Pancreas (tissue), 10 donors: ENCODE measurements at regions not wholly inside any gene's neighbourhood (a gene's known extent, or its start where the extent isn't known, plus 50 kb on each side); places are given as distances from the start of the nearest gene placed in this dataset.

ENCODE experiments used
- ATAC-seq, 4 donors: fragments of 200-7000 bp; cut with Tn5 transposase; one replicate each; pipeline versions ENCODE4 v1.8.0 to v1.9.1; 2020; ENCODE audit warnings: mild to moderate bottlenecking in 4 of 4, moderate library complexity in 4 of 4
- DNase-seq, 6 donors: peaks; one replicate each; pipeline ENCODE4 v3.0.0-alpha.2; 2020
- FAIRE-seq: peaks from 2 replicates; lab custom pipeline; 2012; peaks lifted over from hg19 to GRCh38; lab: Jason Lieb, UNC
- H3K27ac ChIP-seq, 4 donors: fragments of 200-600 bp; sonication (generic); 1 replicate in 3 of 4; 2 replicates in 1 of 4; pipeline versions ENCODE4 v1.5.0 to v1.8.0; 2020
- H3K27me3 ChIP-seq, 4 donors: fragments of 200-600 bp; one replicate each; pipeline ENCODE4 v1.8.0; 2021
- H3K36me3 ChIP-seq, 3 donors: fragments of 200-600 bp; sonication (generic) in 1 of 3; one replicate each; pipeline versions ENCODE4 v1.5.0 to v1.8.0; 2020 to 2021
- H3K4me1 ChIP-seq, 3 donors: fragments of 200-600 bp; one replicate each; pipeline ENCODE4 v1.8.0; 2021
- H3K4me3 ChIP-seq, 4 donors: fragments of 200-600 bp; sonication (generic) in 2 of 4; one replicate each; pipeline versions ENCODE4 v1.5.0 to v1.8.0; 2020 to 2021
- H3K9me3 ChIP-seq, 4 donors: fragments of 200-600 bp; one replicate each; pipeline ENCODE4 v1.8.0; 2021
- WGBS, 2 donors: extraction: QIAGEN DNeasy Blood & Tissue Kit; methylation state at CpG; one replicate each; pipeline ENCODE4 v1.1.7; 2013; 5-methylcytosine and 5-hydroxymethylcytosine counted together
- intact Hi-C, 3 donors: fragments of 100-400 bp; cut with DNase I; formaldehyde crosslinking; loops; one replicate each; pipeline versions ENCODE4 v1.11.1 to v1.14.2; 2022
- TF ChIP-seq, protein P1 (sequence below), 4 donors: fragments of 200-600 bp; sonication (generic) in 3 of 4; IDR thresholded peaks; one replicate each; pipeline versions ENCODE4 v1.5.0 to v1.8.0; 2021; ENCODE audit warnings: antibody characterized with exemption in 4 of 4
- donor health status: healthy with polysubstance abuse.
- donor health status: DM: no; HTN: no; CAD: no; lungs with moderate emphysema.
- donor health status: DM: no; HTN: no; CAD: no.
- donor health status: control.
- donor health status: control.
- donor health status: Bipolar disorder and iron deficiency.
- donor health status: DM: yes; HTN: yes; CAD: no.
- donor health status: DM: no; HTN: no; CAD: no.
- donor health status: DM: no; HTN: no; CAD: no.
- donor health status: DM: yes; HTN: yes; CAD: no.

DNA sequence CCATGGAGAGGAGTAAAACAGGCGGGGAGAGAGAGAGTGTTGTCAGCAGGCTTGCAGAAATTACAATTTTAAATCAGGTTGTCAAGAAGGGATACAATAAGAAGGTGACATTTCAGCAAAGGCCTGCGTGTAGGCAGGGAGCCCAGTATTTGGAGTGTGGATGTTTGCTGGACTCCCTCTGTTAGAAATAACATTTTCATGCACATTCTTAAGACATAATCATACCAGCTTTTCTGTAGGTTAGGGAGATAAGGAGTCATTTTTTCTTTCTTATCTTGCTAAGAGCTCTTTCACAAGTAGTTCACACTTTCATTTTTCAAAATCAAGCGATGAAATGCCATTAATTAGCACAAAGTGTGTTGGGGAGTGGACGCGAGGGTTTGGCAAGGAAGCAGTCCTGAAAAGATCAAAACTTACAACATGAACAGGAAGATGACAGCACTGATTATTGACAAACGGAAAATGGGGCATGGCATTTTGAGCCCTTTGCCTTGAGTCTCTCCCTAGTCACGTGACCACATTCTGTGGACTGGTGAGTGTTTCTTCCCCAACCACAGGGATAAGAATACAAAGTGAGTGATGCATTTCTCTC, 160.2 kb downstream of the DAD1 start:
- no peak overlapping the region for H3K27ac ChIP-seq
- H3K27me3 ChIP-seq: no peaks in the 10 kb centered on the region
- TF ChIP-seq, protein P1, sequence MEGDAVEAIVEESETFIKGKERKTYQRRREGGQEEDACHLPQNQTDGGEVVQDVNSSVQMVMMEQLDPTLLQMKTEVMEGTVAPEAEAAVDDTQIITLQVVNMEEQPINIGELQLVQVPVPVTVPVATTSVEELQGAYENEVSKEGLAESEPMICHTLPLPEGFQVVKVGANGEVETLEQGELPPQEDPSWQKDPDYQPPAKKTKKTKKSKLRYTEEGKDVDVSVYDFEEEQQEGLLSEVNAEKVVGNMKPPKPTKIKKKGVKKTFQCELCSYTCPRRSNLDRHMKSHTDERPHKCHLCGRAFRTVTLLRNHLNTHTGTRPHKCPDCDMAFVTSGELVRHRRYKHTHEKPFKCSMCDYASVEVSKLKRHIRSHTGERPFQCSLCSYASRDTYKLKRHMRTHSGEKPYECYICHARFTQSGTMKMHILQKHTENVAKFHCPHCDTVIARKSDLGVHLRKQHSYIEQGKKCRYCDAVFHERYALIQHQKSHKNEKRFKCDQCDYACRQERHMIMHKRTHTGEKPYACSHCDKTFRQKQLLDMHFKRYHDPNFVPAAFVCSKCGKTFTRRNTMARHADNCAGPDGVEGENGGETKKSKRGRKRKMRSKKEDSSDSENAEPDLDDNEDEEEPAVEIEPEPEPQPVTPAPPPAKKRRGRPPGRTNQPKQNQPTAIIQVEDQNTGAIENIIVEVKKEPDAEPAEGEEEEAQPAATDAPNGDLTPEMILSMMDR (IDR thresholded peaks at IDR 0.05): no peak
- DNase-seq: no peak
- no peaks in the 10 kb centered on the region for H3K9me3 ChIP-seq
- no peak overlapping the region for H3K4me3 ChIP-seq
- H3K4me1 ChIP-seq: peaks cover 30 to 44% (median 43%) of the 10 kb centered on the region in 3 donors
- 63 to 69% methylated on average over 7 of the region's 7 CpGs for WGBS, 2 donors
- intact Hi-C loops: no loop called here
- ATAC-seq: peak in 1 of 4 donors; percentile 9
- FAIRE-seq: no peak
- H3K36me3 ChIP-seq: no peaks in the 10 kb centered on the region

GRCh38 chr14:22427771-22428231, 161.2 kb downstream of the DAD1 start:
- H3K4me1 ChIP-seq: peaks cover 22 to 36% (median 35%) of the 10 kb centered on the region in 3 donors
- WGBS, 2 donors: 25 to 32% methylated on average over 9 of the region's 9 CpGs
- no peaks in the 10 kb centered on the region for H3K9me3 ChIP-seq
- ATAC-seq (peak; percentile 53 to 73 (median 66)), FAIRE-seq (no peak), DNase-seq (peak in 1 of 6 donors; percentile 25)
- TF ChIP-seq, protein P1 (IDR thresholded peaks at IDR 0.05): no peak
- H3K4me3 ChIP-seq: no peak overlapping the region
- intact Hi-C loops: no loop called here
- H3K36me3 ChIP-seq: no peaks in the 10 kb centered on the region
- no peaks in the 10 kb centered on the region for H3K27me3 ChIP-seq
- peak overlapping the region in 2 of 4 donors; percentile 6 to 9 for H3K27ac ChIP-seq

DNA sequence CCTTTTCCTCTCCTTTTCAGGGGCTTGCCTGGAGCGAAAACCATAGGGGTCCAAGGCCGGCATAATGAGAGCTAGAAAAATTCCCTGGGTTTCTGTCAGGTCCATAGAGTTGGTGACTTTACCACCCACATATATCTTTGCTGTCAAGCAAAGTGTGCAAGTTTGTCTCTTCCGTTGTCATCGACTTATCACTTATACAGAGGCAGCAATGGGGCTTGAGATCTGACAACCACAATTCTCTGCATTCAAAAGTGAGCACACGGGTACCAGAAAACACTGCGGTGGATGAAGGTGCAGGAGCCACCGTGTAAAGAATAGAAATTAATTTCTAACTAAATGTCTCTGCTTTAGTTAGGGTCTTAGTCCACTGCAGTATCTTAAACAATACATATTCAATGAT, 162.3 kb downstream of the DAD1 start:
- Histone ChIP-seq H3K4me1 (peaks cover 13 to 30% (median 25%) of the 10 kb centered on the region in 3 donors), H3K27me3 (no peaks in the 10 kb centered on the region), H3K36me3 (no peaks in the 10 kb centered on the region), H3K9me3 (no peaks in the 10 kb centered on the region), H3K4me3 (no peak overlapping the region), H3K27ac (no peak overlapping the region)
- ATAC-seq (no peak), DNase-seq (no peak), FAIRE-seq (no peak)
- 82 to 84% methylated on average over 7 of the region's 7 CpGs for WGBS, 2 donors
- intact Hi-C loops: no loop called here
- TF ChIP-seq, protein P1 (IDR thresholded peaks at IDR 0.05): no peak

DNA sequence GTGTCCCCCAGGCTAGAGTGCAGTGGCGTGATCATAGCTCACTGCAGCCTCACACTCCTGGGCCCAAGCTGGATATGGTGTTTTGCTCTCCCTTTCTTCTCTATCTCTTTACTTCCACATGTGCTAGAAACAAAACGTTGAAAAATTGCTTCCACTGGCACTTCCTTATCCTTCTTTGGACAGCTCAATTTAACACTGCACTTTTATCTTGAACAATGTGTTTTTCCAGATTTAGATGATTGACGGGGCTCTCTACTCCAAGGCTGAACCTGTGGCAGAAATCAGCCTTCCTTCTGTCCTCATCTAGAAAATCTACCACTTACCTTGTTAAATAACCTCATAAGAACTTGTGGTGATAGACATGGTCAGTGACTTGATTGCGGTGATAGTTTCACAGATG, 165.1 kb downstream of the DAD1 start:
- Histone ChIP-seq H3K27ac (no peak overlapping the region), H3K4me3 (no peak overlapping the region), H3K36me3 (no peaks in the 10 kb centered on the region), H3K9me3 (no peaks in the 10 kb centered on the region), H3K4me1 (peaks cover 12 to 23% (median 16%) of the 10 kb centered on the region in 3 donors), H3K27me3 (no peaks in the 10 kb centered on the region)
- TF ChIP-seq, protein P1 (IDR thresholded peaks at IDR 0.05): no peak
- ATAC-seq (no peak), FAIRE-seq (no peak), DNase-seq (no peak)
- WGBS, 2 donors: 53 to 57% methylated on average over 4 of the region's 4 CpGs
- intact Hi-C loops: no loop called here

GRCh38 chr14:22422238-22422637, 166.8 kb downstream of the DAD1 start:
- WGBS, 2 donors: 35 to 45% methylated on average over 3 of the region's 3 CpGs
- Histone ChIP-seq H3K4me1 (peaks cover 0 to 8% (median 0%) of the 10 kb centered on the region in 3 donors), H3K4me3 (no peak overlapping the region), H3K27ac (no peak overlapping the region), H3K9me3 (no peaks in the 10 kb centered on the region), H3K27me3 (no peaks in the 10 kb centered on the region), H3K36me3 (no peaks in the 10 kb centered on the region)
- DNase-seq (peak in 4 of 6 donors; percentile 31 to 48 (median 44)), ATAC-seq (peak; percentile 82 to 95 (median 88)), FAIRE-seq (no peak)
- intact Hi-C loops: no loop called here
- TF ChIP-seq, protein P1 (IDR thresholded peaks at IDR 0.05): no peak
